Activated naive CD4-positive, alpha-beta T cell treated with Interleukin-2 at 50 U/mL for 16 hours (primary cell): ENCODE measurements at regions not wholly inside any gene's neighbourhood (a gene's known extent, or its start where the extent isn't known, plus 50 kb on each side); places are given as distances from the start of the nearest gene placed in this dataset.
"Not testable (repeated sequence)": the region's sequence is repeated elsewhere in the genome, so short reads cannot be mapped to it uniquely, and the experiment has no call there.

Source experiments
- DNase-seq: peaks from one replicate; pipeline ENCODE4 v3.0.0-alpha.2; 2020

GRCh38 chr5:74457876-74458275, 182.7 kb downstream of the ENC1 start:
- DNase-seq = no peak

- no peak for DNase-seq
Measured at GRCh38 chr5:74454263-74455030, 186.1 kb downstream of the ENC1 start.

DNA sequence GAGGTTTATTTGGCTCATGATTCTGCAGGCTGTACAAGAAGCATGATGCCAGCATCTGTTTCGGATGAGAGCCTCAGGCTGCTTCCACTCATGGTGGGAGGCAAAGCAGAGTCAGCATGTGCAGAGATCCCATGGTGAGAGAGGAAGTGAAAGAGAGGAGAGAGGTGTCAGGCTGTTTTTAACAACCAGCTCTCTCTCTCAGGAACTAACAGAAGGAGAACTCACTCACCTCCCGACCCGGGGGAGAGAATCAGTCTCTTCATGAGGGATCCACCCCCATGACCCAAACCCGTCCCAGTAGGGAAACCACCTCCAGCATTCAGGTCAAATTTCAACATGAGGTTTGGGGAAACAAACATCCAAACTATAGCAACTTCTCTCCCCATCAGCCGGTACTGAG, 187.7 kb downstream of the ENC1 start:
- DNase-seq = no peak

- DNase-seq = no peak
Measured at GRCh38 chr5:74450095-74450494, 190.4 kb downstream of the ENC1 start.

DNA sequence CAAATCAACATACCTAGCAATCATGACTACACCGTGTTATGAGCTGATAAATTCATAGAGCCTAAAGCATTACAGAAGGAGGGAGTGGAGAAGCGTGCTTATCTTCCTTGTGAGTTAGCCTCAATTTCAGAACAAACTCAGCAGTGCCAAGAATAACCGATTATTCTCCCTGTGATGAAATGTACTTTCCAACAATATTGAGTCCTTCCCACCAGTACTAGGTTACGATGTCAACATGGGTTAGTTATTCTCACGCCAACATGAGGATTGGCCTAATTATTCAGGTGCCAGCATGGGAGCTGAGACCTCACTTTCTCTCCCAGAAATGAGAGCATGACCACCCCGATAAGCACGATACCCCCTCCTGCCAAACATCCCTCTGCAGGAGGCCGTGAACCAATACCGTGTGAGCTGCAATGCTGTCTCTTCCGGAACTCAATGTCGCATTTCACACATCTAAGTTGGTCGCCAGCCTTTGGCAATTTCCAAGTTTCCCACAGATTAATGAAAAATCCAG, 193.7 kb downstream of the ENC1 start:
- no peak for DNase-seq

DNA sequence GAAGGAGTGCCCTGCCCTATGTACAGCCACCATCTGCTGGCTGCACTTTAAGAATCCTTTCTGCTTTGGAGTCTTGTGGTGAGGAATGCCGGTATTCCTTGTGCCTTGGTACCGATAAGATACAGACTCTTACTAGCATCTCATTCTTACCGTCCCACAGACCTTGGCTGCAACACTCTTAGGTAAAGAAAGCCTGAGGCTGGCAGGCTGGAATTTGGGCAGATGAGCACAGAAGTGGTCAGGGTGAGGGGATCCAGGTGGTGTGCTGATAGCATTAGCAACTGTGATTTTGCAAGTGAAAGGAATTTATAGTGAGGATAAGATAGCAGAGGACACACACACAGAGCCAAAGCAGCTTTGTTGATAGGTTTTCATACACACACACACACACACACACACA, 198.1 kb downstream of the ENC1 start:
- DNase-seq = no peak

DNA sequence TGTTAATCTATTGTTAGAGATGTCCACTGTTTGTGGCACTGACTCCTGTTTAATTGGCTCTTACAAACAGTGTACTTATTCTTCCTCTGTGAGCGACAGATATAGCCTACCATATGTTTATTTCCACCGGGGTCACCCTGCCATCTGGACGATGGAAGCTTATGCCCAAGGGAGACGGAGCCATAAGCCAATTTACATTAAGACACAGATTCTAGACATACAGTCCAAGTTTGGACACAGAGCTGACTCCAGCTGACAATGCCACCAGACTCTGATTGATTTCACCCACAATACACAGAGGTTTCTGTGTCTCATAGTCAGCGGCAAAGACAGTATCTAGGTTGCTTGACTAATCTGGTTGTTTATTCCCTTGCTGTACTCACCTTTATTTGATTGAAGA, 198.9 kb downstream of the ENC1 start:
- DNase-seq = no peak

DNA sequence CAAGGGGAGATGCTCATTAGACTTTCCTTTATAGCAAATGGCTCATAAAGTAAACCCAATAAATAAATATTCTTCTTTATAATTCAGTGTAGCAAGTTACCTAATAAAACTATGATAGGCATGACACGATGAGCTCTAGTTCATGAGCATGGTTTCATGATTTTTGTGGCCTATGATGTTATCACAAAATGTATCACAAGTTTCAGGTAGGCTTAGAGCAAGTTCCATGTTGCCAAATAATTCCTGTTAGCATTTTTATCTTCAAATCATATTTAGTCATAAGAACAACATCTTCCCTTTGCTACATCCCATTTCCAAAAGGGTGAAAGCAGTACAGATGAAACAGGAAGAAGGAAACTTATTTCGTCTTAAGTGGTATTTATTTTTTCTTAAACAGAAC, 200.2 kb downstream of the ENC1 start:
- DNase-seq = no peak

DNA sequence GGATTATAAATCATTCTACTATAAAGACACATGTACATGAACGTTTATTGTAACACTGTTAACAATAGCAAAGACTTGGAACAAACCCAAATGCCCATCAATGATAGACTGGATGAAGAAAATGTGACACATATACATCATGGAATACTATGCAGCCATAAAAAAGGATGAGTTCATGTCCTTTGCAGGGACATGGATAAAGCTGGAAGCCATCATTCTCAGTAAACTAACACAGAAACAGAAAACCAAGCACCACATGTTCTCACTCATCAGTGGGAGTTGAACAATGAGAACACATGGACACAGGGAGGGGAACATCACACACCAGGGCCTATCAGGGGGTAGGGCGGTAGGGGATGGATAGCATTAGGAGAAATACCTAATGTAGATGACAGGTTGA, 202.7 kb downstream of the ENC1 start:
- not testable (repeated sequence) for DNase-seq

- no peak for DNase-seq
Measured at GRCh38 chr5:74433896-74434829, 206.4 kb downstream of the ENC1 start.

DNA sequence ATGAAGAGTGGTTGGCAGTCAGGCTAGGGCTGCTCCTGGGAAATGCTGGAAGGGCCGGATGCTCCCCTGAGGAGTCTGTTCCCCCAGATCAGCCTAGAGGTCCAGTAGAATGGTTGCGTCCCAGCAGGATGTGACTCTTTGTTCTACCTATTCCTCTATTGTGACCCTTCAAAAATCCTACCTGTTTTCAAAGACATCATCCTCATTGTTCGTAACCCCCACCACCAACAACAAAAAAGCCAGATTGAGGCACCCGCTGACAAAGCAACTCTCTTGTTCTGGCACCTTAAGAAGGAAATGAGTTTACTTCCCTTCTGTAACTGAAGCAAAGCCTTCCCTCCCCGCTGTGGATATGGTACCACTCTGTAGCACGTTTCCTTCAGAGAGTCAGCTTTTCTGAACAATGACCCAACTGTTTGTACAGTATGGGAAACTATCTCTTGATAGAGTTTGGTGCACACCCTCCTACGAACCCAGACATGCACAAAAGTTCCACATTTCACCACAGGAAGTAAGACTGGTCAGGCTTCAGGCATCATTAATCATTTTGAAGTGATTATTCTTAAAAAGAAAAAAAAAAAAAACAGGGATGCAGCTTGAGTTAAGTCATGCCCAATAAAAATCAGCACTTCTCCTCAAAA, 207.2 kb downstream of the ENC1 start:
- no peak for DNase-seq

DNA sequence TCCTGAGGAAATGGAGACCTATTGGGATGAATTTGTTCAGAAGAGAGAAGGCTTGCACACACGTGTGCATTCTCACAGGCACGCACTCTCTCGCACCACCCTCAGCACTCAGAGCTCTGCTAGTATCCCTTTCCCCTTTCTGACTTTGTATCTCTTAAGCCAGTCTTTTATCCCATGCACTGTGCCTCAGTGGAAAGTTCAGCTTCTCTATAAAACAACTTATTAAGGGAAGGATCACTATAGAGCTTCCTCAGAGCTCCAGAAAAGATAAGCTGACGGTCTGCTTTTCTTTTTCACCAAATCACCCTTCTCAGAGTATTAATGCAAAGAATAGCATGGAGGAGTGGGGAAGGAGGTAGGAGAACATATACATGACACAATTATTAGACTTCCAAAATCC, 207.8 kb downstream of the ENC1 start:
- DNase-seq = no peak

GRCh38 chr5:74432216-74432615, 208.3 kb downstream of the ENC1 start:
- DNase-seq = no peak

DNA sequence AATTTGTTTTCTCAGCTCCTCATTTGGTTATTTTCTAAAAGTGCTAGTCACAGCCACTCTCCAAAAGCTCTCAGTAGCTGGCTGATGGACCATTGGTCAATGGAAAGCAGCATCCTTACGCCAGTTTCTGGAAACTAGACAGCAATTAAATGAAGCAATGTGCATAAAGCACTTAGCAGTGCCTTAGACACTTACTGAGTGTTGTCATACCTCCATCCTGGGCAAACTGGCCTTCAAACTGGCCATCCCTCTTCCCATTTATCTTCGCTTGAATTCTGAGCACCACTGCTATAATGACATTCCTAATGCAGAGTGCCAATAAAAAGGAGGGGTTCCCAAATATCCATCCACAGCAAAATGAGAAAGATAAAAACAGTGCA, 209.2 kb downstream of the ENC1 start:
- DNase-seq = no peak

DNA sequence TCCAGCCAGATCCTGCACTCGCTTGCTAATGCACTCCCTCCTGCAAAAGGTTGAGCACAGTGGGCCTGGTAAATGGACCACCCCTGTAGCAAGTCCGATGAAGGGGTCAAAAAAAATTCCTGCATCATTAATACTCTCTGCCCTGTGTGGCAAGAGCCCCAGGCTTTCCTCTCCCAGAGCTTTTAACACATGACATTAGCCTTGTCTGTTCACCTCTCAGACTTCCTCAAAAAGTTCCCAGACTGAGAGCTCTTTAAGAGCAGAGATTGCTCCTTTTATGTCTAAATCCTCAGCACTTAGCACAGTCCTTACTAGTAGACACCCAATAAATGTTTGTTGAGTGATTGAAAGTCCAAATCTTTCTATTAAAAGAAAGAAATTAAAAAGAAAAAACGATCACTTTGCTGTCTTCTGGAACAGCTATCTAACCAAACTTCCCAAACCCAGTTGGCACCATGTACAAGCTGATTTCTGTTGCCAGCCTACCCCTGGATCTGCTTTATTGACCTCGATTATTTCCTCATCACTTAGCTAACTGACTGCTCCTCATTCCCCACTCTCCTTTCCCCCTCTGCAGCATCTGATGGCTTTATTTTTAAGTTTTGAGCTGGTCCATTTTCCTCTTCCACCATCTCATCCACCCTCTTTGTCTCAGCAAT, 209.8 kb downstream of the ENC1 start:
- DNase-seq = no peak

- DNase-seq = no peak
Measured at GRCh38 chr5:74429495-74429894, 211.0 kb downstream of the ENC1 start.

GRCh38 chr5:74428876-74429275, 211.7 kb downstream of the ENC1 start:
- DNase-seq = no peak

- DNase-seq = no peak
Measured at GRCh38 chr5:74428275-74428674, 212.3 kb downstream of the ENC1 start.

DNA sequence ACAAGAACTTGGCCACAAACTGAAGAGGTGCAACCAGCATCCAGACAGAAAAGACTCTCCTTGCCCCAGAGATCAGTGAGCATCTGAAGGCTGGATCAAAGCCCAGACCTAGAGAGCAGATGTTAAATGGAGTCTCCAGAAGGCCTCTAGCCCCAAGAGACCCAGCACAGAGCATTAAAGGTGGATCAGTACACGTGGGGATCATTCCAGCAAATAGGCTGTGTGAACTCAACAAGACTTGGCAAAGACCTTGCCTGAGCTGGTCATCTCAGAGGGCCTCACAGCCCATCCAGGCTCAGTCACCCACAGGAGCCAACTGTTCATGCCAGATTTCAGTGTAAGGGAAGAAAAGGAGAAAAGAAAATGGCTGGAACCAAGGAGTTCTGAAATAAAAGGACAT, 214.0 kb downstream of the ENC1 start:
- DNase-seq = no peak

- no peak for DNase-seq
Measured at GRCh38 chr5:74424162-74424868, 216.2 kb downstream of the ENC1 start.

- DNase-seq = no peak
Measured at GRCh38 chr5:74423383-74423782, 217.1 kb downstream of the ENC1 start.

GRCh38 chr5:74422671-74423070, 217.9 kb downstream of the ENC1 start:
- no peak for DNase-seq
